Parathyroid adenoma (tissue), 2 donors: ENCODE measurements at regions not wholly inside any gene's neighbourhood (a gene's known extent, or its start where the extent isn't known, plus 50 kb on each side); places are given as distances from the start of the nearest gene placed in this dataset.

ENCODE experiments used
- H2AFZ ChIP-seq: fragments of 300-600 bp; sonication (generic); one replicate; pipeline ENCODE4 v1.7.0; 2017; ENCODE audit warnings: antibody characterized with exemption, mild to moderate bottlenecking
- H3K27ac ChIP-seq: fragments of 300-600 bp; sonication (generic); one replicate; pipeline ENCODE4 v1.7.0; 2017
- H3K27me3 ChIP-seq: fragments of 300-600 bp; sonication (generic); one replicate; pipeline ENCODE4 v1.7.0; 2017; ENCODE audit warnings: low read length; ENCODE audit not compliant: control insufficient read depth, insufficient read depth
- H3K36me3 ChIP-seq: fragments of 300-600 bp; sonication (generic); one replicate; pipeline ENCODE4 v1.7.0; 2017; ENCODE audit warnings: low read length; ENCODE audit not compliant: control insufficient read depth, insufficient read depth
- H3K4me1 ChIP-seq: fragments of 300-600 bp; sonication (generic); one replicate; pipeline ENCODE4 v1.7.0; 2017; ENCODE audit warnings: control low read depth
- H3K4me2 ChIP-seq: fragments of 300-600 bp; sonication (generic); one replicate; pipeline ENCODE4 v1.7.0; 2017; ENCODE audit warnings: low read length
- H3K4me3 ChIP-seq: fragments of 300-600 bp; sonication (generic); one replicate; pipeline ENCODE4 v1.7.0; 2017; ENCODE audit warnings: low read depth, low read length
- H3K79me2 ChIP-seq: fragments of 300-600 bp; sonication (generic); one replicate; pipeline ENCODE4 v1.7.0; 2017; ENCODE audit warnings: control low read depth
- H3K9ac ChIP-seq: fragments of 300-600 bp; sonication (generic); one replicate; pipeline ENCODE4 v1.7.0; 2017; ENCODE audit warnings: mild to moderate bottlenecking
- H3K9me3 ChIP-seq: fragments of 300-600 bp; sonication (generic); one replicate; pipeline ENCODE4 v1.7.0; 2017; ENCODE audit warnings: low read length; ENCODE audit not compliant: control insufficient read depth
- CTCF ChIP-seq: fragments of 300-600 bp; sonication (generic); IDR thresholded peaks from one replicate; pipeline ENCODE4 v1.7.0; 2017; ENCODE audit warnings: antibody characterized with exemption, mild to moderate bottlenecking
- donor health status: primary hyperparathyroidism.

GRCh38 chr13:74200081-74200480 is 65.9 kb upstream of the KLF12 start:
- H3K36me3 ChIP-seq, result no peaks in the 10 kb centered on the region
- no peak for TF ChIP-seq CTCF
- no peaks in the 10 kb centered on the region for H3K27me3 ChIP-seq
- H3K4me3 ChIP-seq, result no peak overlapping the region
- no peak overlapping the region for H2AFZ ChIP-seq
- no peaks in the 10 kb centered on the region for H3K79me2 ChIP-seq
- H3K4me1 ChIP-seq, result no peaks in the 10 kb centered on the region
- no peak overlapping the region for H3K4me2 ChIP-seq
- H3K27ac ChIP-seq, result no peak overlapping the region
- no peak overlapping the region for H3K9ac ChIP-seq
- no peaks in the 10 kb centered on the region for H3K9me3 ChIP-seq

DNA sequence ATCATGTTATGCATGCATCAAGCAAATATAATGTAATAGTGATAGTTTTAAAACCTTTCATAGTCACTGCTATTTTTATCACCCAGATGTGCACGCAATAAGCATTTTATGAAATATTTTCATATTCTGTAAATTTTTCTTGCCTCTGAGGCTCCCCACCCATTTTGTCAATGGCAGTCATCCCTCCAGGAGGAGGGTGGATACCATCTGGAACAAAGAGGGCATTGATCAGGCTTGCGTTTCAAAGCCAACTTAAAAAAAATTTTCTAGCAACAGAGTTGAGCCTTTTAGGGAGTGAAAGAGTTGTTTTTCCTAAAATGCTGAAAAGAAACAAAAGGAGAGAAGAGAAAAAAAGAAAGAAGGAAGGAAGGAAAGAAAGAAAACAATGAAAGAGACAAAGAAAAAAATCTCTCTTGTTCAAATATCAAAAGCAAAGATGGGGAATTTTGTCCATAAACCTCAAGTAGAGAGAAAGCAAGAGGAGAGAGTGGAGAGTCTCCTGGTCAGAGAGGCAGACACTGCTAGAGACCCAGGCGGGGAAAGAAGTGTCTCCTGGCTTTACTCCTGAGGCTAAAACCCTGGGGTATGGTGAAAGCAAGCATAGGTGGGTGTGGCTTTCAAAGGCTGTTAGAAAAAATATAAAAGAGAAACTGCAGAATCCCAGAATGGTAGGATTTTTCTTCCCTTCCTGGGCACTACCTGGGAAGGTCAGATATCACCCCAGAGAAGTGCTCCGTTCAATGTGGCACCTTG is 63.6 kb upstream of the KLF12 start:
- H3K4me1 ChIP-seq, result no peaks in the 10 kb centered on the region
- H3K9me3 ChIP-seq, result no peaks in the 10 kb centered on the region
- no peaks in the 10 kb centered on the region for H3K36me3 ChIP-seq
- H3K27ac ChIP-seq, result no peak overlapping the region
- no peak overlapping the region for H3K4me3 ChIP-seq
- no peaks in the 10 kb centered on the region for H3K79me2 ChIP-seq
- H3K27me3 ChIP-seq, result no peaks in the 10 kb centered on the region
- H2AFZ ChIP-seq, result no peak overlapping the region
- TF ChIP-seq CTCF, result no peak
- H3K4me2 ChIP-seq, result no peak overlapping the region
- H3K9ac ChIP-seq, result no peak overlapping the region

DNA sequence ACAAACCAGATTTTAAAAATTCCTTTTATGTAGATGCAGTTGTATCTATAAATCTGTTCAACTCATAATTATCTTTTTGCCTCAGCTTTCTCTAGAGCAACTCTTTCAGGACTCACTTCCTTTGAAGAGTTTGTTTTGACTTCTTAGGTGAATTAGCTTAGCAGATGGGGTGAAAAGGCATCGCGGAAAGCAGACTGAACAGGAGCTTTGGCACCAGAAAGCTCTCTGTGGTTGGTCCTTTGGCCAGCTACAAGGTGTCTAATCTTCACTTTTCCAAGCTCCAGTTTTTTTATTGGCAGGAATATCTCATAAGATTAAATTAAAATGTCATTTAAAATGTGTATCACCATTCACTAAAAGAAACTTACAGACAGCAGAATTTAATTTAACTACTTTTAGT is 60.6 kb upstream of the KLF12 start:
- Histone ChIP-seq H3K4me2 (no peak overlapping the region), H2AFZ (no peak overlapping the region), H3K9me3 (no peaks in the 10 kb centered on the region), H3K4me3 (no peak overlapping the region), H3K79me2 (no peaks in the 10 kb centered on the region), H3K4me1 (no peaks in the 10 kb centered on the region), H3K27me3 (no peaks in the 10 kb centered on the region), H3K36me3 (no peaks in the 10 kb centered on the region), H3K27ac (no peak overlapping the region), H3K9ac (no peak overlapping the region)
- no peak for TF ChIP-seq CTCF

GRCh38 chr13:74193391-74193790 is 59.2 kb upstream of the KLF12 start:
- Histone ChIP-seq H3K4me1 (no peaks in the 10 kb centered on the region), H3K27me3 (no peaks in the 10 kb centered on the region), H3K27ac (no peak overlapping the region), H3K9me3 (no peaks in the 10 kb centered on the region), H3K36me3 (no peaks in the 10 kb centered on the region), H3K4me3 (no peak overlapping the region), H2AFZ (no peak overlapping the region), H3K9ac (no peak overlapping the region), H3K4me2 (no peak overlapping the region), H3K79me2 (no peaks in the 10 kb centered on the region)
- TF ChIP-seq CTCF, result no peak

GRCh38 chr13:74191410-74191809 is 57.2 kb upstream of the KLF12 start:
- Histone ChIP-seq H3K27ac (no peak overlapping the region), H3K27me3 (no peaks in the 10 kb centered on the region), H3K79me2 (no peaks in the 10 kb centered on the region), H3K4me3 (no peak overlapping the region), H3K9ac (no peak overlapping the region), H3K9me3 (no peaks in the 10 kb centered on the region), H3K36me3 (no peaks in the 10 kb centered on the region), H3K4me1 (no peaks in the 10 kb centered on the region), H2AFZ (no peak overlapping the region), H3K4me2 (no peak overlapping the region)
- TF ChIP-seq CTCF, result no peak
